ENCODE measurements at regions not wholly inside any gene's neighbourhood (a gene's known extent, or its start where the extent isn't known, plus 50 kb on each side); places are given as distances from the start of the nearest gene placed in this dataset.
"Not testable (repeated sequence)": the region's sequence is repeated elsewhere in the genome, so short reads cannot be mapped to it uniquely, and the experiment has no call there.

GRCh38 chr3:72627271-72627670, 221.0 kb downstream of the SHQ1 start:
- ATAC-seq: no peak

DNA sequence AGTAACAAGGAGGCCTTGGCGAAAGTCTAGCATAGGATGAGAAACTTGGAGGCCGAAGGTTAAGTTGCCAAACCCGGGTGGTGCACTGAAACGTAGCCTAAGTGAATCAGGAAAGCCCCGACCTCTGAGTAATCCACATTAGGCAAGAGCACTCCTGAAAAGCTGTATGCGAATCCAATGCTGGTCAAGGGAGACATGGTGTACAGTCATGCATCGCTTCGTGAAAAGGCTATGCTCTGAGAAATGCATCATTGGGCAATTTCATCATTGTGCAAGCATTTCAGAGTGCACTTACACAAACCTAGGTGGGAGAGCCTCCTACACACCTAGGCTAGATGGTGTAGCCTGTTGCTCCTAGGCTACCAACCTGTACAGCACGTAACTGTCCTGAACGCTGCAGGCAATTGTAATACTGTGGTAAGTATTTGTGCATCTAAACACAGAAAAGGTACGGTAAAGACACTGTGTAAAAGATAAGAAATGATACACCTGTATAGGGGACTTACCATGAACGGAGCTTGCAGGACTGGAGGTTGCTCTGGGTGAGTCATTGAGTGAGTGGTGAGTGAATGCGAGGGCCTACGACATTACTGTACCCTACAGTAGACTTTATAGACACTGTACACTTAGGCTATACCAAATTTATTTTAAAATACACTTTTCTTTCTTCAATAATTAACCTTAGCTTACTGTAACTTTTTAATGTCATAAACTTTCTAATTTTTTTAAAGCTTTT, 222.5 kb downstream of the SHQ1 start:
- peak; percentile 44 to 45 for ATAC-seq

- ATAC-seq: no peak
These were observed 223.6 kb downstream of the SHQ1 start for GRCh38 chr3:72624656-72625055.

DNA sequence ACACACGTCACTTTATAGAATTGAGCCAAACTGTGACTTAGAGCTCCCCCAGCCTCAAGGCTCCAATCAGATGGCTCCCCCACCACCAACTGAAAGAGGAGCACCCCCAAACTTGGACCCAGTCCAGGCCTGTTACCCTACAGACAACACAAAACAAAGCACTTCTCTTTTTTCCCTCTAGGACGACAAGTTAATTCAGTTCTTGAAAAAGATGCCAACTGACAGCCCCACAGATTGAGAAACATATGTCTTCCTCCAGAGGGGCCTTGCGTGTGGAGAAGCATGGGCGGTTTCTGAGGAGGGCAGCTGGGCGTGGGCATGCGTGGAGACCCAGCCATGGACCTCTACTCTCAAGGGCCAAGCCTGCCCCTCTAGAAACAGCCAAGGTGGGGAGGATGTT, 229.5 kb downstream of the SHQ1 start:
- no peak for ATAC-seq

GRCh38 chr3:72617424-72618024, 230.7 kb downstream of the SHQ1 start:
- no peak for ATAC-seq

- ATAC-seq: no peak
These were observed 232.5 kb downstream of the SHQ1 start for GRCh38 chr3:72615776-72616175.

- ATAC-seq: no peak
These were observed 233.1 kb downstream of the SHQ1 start for GRCh38 chr3:72615182-72615581.

GRCh38 chr3:72614394-72615074, 233.7 kb downstream of the SHQ1 start:
- ATAC-seq: no peak

- ATAC-seq: no peak
These were observed 234.4 kb downstream of the SHQ1 start for GRCh38 chr3:72613871-72614270.

- not testable (repeated sequence) for ATAC-seq
These were observed 239.1 kb downstream of the SHQ1 start for GRCh38 chr3:72609114-72609513.

DNA sequence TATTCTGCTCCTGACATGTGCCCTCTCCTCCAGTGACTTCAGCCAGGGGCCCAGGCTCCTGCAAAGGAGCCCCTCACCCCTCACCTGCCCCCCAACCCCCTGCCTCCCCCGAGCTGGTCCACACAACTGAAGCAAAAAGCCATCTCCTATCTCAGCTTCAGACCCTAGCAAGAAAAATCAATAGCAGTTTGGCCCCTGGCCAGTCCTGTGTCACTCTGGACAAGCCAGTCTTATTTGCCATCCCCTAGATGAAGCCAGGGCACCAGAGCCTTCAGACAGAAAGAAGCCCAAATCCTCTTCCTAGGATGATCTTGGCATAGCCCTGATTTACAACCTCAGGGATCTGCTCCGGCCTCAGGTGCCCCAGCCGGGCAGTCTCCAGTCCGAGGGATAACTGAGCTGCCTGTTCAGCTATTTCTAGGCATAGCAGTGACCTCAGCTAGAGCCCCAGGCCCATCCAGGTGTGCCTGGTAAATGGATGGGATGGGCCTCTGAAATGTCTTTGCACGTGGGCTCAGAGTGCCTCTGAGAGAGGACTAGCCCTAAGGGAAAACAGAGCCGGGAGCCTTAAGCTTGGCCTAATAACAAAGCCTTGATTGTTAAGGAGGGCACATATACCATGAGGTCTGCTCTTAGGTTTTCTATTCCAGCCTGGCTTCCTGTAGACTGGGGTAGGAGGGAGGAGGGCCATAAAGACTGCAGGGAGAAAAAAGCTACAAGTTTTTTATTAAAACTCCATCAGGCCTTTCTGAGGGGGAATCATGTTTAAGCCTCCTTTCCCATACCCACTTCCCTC, 242.0 kb downstream of the SHQ1 start:
- ATAC-seq: no peak

GRCh38 chr3:72604328-72604727, 243.9 kb downstream of the SHQ1 start:
- no peak for ATAC-seq

DNA sequence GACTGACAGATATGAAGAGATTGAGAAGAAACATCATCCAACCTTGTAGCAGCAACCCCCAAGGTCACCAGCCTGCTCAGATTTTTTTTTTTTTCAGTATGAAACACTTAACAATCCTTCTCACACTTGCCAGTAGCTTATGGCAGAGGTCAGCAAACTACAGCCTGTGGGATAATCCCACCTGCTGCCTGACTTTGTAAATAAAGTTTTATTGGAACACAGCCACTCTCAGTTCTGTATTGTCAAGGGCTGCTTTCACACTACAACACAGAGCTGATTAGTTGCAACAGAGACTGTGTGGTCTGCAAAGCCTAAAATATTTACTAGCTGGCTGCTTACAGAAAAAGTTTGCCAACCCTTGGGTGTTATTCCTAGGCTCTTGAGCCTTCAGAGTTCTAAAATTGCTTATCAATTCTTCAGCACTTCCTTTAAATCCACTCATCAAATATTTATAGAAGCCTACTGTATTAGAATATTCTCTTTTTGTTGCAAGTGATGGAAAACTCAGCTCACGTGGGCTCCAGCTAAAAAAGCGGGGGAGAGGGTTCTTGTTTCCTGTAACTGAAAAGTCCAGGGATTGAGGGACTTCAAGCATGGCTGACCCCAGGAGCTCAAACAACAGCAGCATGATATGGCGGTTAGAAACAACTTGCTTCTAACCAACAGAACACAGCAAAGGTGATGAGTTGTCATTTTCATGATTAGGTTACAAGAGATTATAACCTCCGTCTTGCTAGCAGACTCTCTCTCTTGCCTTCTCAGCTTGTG, 246.1 kb downstream of the SHQ1 start:
- no peak for ATAC-seq

- ATAC-seq: no peak
These were observed 247.2 kb downstream of the SHQ1 start for GRCh38 chr3:72601060-72601459.

DNA sequence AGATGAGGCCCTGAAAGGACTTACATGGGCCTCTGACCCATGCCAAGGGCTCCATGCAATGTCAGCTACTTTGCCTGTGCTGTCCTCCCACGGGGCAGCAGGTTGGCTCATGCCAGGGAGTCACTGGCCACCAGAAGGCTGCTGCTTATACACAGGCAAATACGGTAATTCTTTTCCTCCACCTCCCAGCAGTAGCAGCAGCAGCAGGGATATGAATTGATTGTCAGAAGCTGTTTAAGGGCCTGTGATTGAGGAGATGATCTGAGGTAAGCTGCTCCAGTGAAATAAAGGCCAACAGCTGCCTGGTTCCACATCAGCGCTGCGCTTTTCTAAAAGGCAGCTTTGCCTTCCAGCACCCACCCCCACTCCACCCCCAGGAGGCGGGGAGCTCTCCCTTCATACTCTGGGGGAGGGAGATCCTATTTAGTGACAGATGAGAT, 250.5 kb downstream of the SHQ1 start:
- ATAC-seq: no peak

- no peak for ATAC-seq
These were observed 251.2 kb downstream of the SHQ1 start for GRCh38 chr3:72597043-72597442.

- no peak for ATAC-seq
These were observed 252.2 kb downstream of the SHQ1 start for GRCh38 chr3:72595927-72596610.

DNA sequence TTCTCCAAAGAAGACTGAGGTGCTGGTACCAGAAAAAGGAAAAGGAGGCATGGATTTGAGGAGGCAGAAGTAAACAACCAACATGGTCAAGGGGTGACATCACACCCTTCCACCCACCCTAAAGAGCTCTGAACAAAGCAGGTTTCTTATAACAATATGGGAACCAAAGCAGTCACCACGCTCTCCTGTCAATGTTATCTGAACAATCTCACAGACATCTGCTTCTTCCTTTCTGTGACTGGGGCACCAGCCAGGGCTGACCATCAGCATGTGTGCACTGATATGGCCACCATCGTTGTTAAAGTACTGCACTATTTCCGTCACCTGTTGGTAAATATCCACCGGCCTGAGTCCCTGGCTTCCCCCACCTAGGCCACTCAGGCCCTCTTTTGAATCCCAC, 252.9 kb downstream of the SHQ1 start:
- ATAC-seq: no peak

DNA sequence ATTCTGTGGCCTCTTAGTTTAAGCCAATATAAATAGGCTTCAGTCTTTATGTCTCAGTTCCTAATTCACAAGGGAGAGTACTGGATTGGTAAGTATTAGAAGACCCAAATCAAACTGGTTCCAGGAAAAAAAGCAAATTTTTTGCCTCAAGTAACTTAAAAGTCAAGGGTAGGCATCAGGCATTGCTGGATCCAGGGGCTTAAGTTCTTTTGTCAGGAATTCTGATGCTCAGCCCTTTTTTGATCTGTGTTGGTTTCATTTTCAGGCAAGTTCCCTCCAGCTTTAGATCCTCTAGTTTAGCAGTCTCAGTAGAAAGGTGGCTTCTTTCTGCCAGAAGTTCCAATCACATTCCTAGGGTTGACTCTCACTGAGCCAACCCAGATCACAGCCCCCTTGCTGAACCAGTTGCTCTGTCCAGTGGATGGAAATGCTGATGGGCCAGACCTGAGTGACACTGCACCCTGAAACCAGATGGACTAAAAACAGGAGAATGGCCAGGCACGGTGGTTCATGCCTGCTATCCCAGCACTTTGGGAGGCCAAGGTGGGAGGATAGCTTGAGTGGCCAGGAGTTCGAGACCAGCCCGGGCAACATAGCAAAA, 253.5 kb downstream of the SHQ1 start:
- ATAC-seq: no peak

GRCh38 chr3:72593881-72594397, 254.3 kb downstream of the SHQ1 start:
- ATAC-seq: no peak
